HEK293T (cell line): ENCODE measurements at regions not wholly inside any gene's neighbourhood (a gene's known extent, or its start where the extent isn't known, plus 50 kb on each side); places are given as distances from the start of the nearest gene placed in this dataset.

ENCODE experiments used
- ARNT ChIP-seq: fragments of 450-650 bp; IDR thresholded peaks from 2 replicates; pipeline ENCODE4 v1.6.1; 2017; ENCODE audit warnings: mild to moderate bottlenecking
- CTBP1 ChIP-seq: fragments of 450-650 bp; IDR thresholded peaks from 2 replicates; pipeline ENCODE4 v1.6.1; 2016; ENCODE audit warnings: borderline replicate concordance
- NFRKB ChIP-seq: fragments of 450-650 bp; IDR thresholded peaks from 2 replicates; pipeline ENCODE4 v1.6.1; 2016; ENCODE audit warnings: mild to moderate bottlenecking, moderate library complexity
- TARDBP ChIP-seq: fragments of 450-650 bp; IDR thresholded peaks from 2 replicates; pipeline ENCODE4 v1.6.1; 2016

DNA sequence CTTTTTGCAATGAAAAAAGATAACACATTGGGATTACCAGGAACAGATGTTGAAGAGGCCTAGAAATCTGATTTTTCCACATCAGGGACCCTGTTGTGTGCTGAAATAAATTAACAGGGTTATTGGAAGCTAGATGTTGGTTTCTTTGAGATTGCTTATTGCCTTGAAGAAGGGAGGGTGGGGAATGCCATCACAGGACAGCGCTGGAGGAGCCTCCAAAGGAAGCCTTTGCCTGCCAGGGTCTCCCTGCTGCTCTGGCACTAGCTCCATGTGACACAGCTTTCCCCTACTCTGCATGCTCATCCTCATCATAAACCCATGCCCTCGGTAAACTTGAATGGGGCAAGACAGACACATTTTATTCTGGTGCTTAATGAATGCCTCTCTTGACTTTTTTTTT, 76.1 kb downstream of the MID1IP1 start:
- TF ChIP-seq ARNT: no peak
- TF ChIP-seq TARDBP: no peak
- no peak for TF ChIP-seq NFRKB
- no peak for TF ChIP-seq CTBP1
